ENCODE measurements at regions not wholly inside any gene's neighbourhood (a gene's known extent, or its start where the extent isn't known, plus 50 kb on each side); places are given as distances from the start of the nearest gene placed in this dataset.
"Not testable (repeated sequence)": the region's sequence is repeated elsewhere in the genome, so short reads cannot be mapped to it uniquely, and the experiment has no call there.

DNA sequence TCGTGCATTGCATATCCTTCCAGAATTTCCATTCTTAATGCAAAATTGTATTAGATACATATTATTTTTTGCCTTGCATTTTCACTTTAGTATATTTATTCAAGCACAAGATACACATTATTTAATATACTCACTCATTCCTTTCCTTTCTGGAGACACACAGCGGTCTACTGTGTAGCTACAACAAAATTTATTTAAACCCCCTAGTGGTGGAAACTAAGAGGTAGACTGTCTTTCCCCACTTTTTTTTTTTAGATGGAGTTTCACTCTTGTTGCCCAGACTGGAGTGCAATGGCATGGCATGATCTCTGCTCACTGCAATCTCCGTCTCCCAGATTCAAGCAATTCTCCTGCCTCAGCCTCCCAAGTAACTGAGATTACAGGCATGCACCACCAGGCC, 2040.3 kb upstream of the PCDH20 start:
- TF ChIP-seq, protein P1, sequence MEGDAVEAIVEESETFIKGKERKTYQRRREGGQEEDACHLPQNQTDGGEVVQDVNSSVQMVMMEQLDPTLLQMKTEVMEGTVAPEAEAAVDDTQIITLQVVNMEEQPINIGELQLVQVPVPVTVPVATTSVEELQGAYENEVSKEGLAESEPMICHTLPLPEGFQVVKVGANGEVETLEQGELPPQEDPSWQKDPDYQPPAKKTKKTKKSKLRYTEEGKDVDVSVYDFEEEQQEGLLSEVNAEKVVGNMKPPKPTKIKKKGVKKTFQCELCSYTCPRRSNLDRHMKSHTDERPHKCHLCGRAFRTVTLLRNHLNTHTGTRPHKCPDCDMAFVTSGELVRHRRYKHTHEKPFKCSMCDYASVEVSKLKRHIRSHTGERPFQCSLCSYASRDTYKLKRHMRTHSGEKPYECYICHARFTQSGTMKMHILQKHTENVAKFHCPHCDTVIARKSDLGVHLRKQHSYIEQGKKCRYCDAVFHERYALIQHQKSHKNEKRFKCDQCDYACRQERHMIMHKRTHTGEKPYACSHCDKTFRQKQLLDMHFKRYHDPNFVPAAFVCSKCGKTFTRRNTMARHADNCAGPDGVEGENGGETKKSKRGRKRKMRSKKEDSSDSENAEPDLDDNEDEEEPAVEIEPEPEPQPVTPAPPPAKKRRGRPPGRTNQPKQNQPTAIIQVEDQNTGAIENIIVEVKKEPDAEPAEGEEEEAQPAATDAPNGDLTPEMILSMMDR (IDR thresholded peaks at IDR 0.05), result peak; percentile 46
- TF ChIP-seq ZFX (IDR thresholded peaks at IDR 0.05; ENCODE audit: borderline replicate concordance), result no peak
- no peak overlapping the region for H3K27ac ChIP-seq

DNA sequence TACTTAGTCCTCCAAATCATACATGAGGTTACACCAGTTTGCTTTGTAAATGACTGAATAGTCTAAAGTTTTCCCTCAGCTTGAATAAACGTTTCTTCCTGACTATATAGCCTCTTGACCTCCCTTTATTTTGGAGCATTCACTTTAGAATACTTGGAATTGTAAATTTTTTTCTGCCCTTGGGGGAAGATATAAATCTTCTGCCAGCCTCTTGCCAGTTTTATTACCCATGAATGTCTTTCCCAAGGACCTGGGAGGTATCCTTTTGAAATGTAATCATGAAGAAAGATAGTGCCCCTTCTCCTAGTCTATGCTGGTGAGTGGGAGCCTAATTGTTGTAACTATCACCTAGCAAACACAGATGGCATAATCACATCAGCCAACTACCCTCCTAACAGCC, 2033.9 kb upstream of the PCDH20 start:
- no peak overlapping the region for H3K27ac ChIP-seq
- TF ChIP-seq, protein P1 (IDR thresholded peaks at IDR 0.05), result no peak
- no peak for TF ChIP-seq ZFX (IDR thresholded peaks at IDR 0.05; ENCODE audit: borderline replicate concordance)

DNA sequence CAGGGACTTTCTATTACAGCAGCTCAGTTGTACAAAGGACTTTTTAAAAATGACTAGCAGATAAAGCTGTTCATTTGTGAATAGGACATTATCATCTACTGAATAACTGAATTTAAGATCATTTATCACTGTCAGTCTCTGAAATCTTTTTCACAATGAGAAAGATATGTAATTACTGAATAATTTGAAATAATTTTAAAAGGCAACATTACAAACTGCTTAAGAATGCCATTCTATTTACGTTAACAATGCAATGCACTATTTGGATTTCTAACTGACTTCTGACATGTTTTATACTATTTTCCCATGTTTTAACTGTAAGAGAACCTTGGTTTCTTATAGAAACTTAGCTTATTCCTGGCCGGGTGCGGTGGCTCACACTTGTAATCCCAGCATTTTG, 2033.0 kb upstream of the PCDH20 start:
- no peak overlapping the region for H3K27ac ChIP-seq
- TF ChIP-seq, protein P1 (IDR thresholded peaks at IDR 0.05), result no peak
- no peak for TF ChIP-seq ZFX (IDR thresholded peaks at IDR 0.05; ENCODE audit: borderline replicate concordance)

DNA sequence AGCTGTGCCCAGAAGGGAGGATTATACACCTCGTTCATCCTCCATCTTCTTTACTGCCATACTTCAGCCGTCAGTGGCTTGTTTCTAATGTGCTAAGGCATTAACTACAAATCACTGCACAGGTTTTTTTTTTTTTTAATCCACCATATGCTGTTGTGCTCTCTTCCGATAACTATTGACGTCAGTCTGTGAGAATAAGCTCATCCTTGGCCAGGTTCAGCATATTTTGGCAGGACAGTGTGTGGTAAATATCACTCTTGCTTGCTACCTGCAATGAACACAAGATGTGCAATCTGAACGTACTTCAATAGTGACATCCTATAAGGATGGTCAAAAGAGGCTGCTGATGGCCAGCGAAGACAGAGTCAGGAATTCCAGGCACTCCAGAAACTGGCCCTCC, 2030.7 kb upstream of the PCDH20 start:
- TF ChIP-seq ZFX (IDR thresholded peaks at IDR 0.05; ENCODE audit: borderline replicate concordance), result no peak
- TF ChIP-seq, protein P1 (IDR thresholded peaks at IDR 0.05), result no peak
- H3K27ac ChIP-seq, result no peak overlapping the region

DNA sequence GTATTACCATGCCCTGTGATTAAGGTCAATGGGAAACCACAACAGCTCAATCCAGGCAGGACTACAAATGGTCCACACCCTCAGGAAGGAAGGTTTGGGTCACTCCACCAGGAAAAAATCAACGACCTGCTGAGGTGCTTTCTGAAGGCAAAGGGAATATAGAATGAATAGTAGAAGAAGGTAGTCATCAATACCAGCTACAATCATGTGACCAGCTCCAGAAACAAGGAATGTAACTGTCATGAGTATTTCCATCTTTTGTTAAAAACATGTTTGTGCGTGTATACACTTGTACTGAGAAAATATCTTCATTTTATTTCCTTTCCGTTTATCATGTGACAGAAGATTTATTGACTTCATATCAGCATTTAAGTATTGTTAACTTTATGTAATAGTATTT, 2028.6 kb upstream of the PCDH20 start:
- H3K27ac ChIP-seq, result not testable (repeated sequence)

DNA sequence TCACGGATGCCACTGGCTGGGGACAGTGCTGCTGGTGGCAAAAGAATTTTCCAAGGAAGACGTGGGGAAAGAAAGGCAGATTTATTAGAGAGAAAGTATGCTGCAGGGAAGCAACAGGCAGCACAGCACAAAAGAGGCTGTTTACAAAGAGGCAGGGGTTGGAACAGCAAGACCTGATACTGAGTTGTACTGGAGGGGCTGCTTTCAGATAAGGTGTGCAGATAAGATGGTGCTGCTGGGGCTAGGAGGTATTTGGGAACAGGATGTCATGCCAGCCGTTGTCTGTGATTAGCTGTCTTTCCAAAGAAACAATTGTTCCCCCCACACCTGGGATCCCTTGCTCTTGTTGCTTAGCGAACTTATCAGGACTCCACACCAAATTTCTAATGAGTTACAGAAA, 2023.3 kb upstream of the PCDH20 start:
- H3K27ac ChIP-seq, result no peak overlapping the region
- no peak for TF ChIP-seq ZFX (IDR thresholded peaks at IDR 0.05; ENCODE audit: borderline replicate concordance)
- TF ChIP-seq, protein P1 (IDR thresholded peaks at IDR 0.05), result no peak

DNA sequence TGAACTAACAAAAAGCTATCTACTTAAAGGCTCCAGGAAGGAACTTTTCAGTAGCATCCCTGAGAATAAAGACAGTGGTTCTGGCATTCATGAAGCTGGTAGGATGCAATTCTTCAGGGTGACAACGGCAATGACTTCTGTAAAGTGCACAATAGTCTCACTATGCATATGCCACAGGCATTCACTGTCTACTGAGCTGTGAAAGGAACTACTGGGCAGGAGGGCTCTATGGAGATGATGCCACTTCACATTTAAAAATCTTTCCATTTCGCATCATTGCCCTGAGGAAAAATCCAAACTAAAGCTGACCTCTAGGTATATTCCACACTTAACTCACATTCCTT, 2020.6 kb upstream of the PCDH20 start:
- TF ChIP-seq, protein P1 (IDR thresholded peaks at IDR 0.05), result no peak
- H3K27ac ChIP-seq, result no peak overlapping the region

DNA sequence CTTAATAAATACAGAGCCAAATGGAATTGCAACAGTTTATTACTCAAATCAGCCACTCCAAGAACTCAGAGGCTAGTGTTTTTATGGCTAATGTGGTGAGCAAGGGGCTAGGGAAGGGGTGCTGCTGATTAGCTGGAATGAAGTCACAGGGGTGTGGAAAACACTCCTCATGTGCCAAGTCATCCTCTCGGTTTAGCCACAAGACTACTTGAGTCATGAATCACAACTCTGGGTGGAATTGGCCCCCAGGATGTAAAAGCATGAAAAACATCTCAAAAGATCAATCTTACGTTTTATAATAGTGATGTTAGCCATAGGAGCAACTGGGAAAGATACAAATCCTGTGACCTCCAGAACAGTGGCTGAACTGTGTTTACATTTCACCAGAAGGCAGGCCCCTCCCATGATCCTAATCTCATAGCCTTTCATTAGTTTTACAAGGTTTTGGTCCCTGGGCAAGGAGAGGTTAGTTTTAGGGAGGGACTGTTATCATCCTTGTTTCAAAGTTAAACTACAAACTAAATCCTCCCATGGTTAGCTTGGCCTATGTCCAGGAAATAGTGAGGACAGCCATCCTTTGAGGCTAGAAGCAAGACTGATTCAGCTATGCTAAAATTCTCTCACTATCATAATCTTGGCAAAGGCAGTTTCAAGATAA, 2020.1 kb upstream of the PCDH20 start:
- no peak for TF ChIP-seq ZFX (IDR thresholded peaks at IDR 0.05; ENCODE audit: borderline replicate concordance)
- TF ChIP-seq, protein P1 (IDR thresholded peaks at IDR 0.05), result no peak
- H3K27ac ChIP-seq, result no peak overlapping the region

Measured in 22Rv1 (cell line).